ENCODE measurements at regions not wholly inside any gene's neighbourhood (a gene's known extent, or its start where the extent isn't known, plus 50 kb on each side); places are given as distances from the start of the nearest gene placed in this dataset.

DNA sequence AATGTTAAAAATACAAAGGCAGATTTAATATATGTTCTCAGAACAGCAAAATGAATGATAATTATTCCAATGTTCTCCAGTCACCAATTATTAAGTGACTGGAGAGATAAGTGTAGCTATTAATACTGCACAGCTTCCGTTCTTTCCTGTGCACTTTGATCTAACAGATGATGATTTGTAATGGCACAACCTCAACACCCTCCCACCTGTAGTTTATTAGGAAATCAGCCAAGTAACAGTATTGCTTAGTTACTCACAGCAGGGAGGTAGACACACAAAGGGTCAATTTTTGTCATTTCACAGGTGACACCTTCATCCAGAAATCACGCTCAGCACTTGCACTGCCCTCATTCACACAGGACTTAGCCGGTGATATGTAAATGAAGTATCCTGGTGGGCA, 688.1 kb downstream of the EPHA3 start:
- 41 to 46% (median 44%) methylated on average over 3 of the region's 3 CpGs for WGBS, 4 donors
- TF ChIP-seq POLR2A (IDR thresholded peaks at IDR 0.05) (no peak), CTCF (IDR thresholded peaks at IDR 0.05) (no peak)
- no peak for DNase-seq
- ATAC-seq: no peak
- Histone ChIP-seq H3K9me3 (peaks cover 0 to 7% (median 0%) of the 10 kb centered on the region in 12 donors), H3K4me3 (no peak overlapping the region), H3K4me1 (no peaks in the 10 kb centered on the region), H3K27ac (no peak overlapping the region), H3K36me3 (no peaks in the 10 kb centered on the region), H3K27me3 (no peaks in the 10 kb centered on the region)
- intact Hi-C loops (cut with DNase I): no loop called here

DNA sequence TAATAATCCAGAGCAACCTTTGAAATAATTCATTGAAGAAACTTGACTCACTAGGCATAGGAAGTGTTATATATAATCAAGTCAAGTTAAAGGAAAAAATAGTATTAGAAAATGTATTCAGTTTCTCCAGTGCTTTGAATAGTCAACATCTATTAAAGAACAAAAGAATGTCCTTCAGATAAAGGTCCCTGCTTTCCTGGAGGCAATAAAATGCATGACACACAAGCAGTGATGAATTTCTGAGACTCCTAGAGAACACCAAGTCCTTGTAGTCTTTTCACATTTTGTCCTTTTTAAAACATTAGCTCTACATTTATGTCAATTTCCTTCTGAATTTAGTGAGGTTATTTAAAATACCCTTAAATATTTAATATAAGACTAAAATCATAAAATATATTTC, 695.5 kb downstream of the EPHA3 start:
- Histone ChIP-seq H3K4me1 (no peaks in the 10 kb centered on the region), H3K36me3 (no peaks in the 10 kb centered on the region), H3K9me3 (peaks cover 0 to 7% (median 0%) of the 10 kb centered on the region in 12 donors), H3K27me3 (no peaks in the 10 kb centered on the region), H3K4me3 (no peak overlapping the region), H3K27ac (no peak overlapping the region)
- intact Hi-C loops (cut with DNase I): no loop called here
- no peak for TF ChIP-seq POLR2A (IDR thresholded peaks at IDR 0.05)
- TF ChIP-seq CTCF (IDR thresholded peaks at IDR 0.05): no peak
- ATAC-seq: no peak
- no peak for DNase-seq

DNA sequence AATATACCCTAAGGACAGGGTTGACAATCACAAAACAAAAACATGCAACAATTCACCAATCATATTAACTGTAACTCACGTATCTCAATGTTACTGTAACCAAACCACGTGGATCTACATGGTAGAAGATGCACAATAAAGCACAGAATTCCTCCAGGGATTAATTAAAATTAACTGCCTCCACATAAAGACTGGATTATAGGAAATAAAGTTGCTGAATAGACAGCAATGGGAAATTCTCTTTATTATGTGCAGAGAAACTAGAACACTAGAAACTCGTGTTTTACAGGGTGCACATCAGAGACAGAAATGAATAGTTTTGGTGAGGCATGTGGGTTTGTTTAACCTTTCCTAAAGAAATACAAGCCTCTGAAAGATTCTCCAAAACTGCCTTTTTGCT, 696.3 kb downstream of the EPHA3 start:
- whole genome bisulfite sequencing, 4 donors: 69 to 76% (median 72%) methylated on average over 3 of the region's 3 CpGs
- H3K27me3 ChIP-seq: no peaks in the 10 kb centered on the region
- H3K27ac ChIP-seq: no peak overlapping the region
- H3K4me1 ChIP-seq: no peaks in the 10 kb centered on the region
- no peak for DNase-seq
- H3K36me3 ChIP-seq: no peaks in the 10 kb centered on the region
- no peak for ATAC-seq
- H3K4me3 ChIP-seq: no peak overlapping the region
- H3K9me3 ChIP-seq: peaks cover 0 to 7% (median 0%) of the 10 kb centered on the region in 12 donors
- TF ChIP-seq CTCF (IDR thresholded peaks at IDR 0.05) (no peak), POLR2A (IDR thresholded peaks at IDR 0.05) (no peak)
- intact Hi-C loops (cut with DNase I): no loop called here

DNA sequence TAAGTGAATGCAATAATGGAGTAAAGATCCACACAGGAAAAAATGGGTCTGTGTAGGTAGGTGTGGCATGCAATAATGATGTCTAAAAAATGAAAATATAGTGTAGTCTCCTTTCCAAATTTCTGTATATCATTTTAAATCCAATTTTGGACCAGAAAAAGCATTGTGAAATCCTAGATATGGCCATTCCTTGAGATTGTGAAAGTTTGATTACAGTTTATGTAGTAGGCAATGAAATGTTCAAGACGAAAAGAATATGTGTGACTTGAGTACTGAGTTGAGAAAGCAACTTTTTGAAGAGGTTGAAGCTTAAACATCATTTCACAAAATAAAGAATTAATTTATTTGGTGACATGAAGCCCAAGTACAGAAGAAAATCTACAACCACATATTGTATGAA, 698.7 kb downstream of the EPHA3 start:
- TF ChIP-seq CTCF (IDR thresholded peaks at IDR 0.05): no peak
- WGBS, 4 donors: 67 to 88% (median 81%) methylated on average over 1 of the region's 1 CpG
- intact Hi-C loops (cut with DNase I): no loop called here

More for the DNA sequence above, 698.7 kb downstream of the EPHA3 start:
- Histone ChIP-seq H3K27me3 (no peaks in the 10 kb centered on the region), H3K9me3 (no peaks in the 10 kb centered on the region), H3K36me3 (no peaks in the 10 kb centered on the region), H3K4me3 (no peak overlapping the region), H3K27ac (no peak overlapping the region), H3K4me1 (no peaks in the 10 kb centered on the region)
- ATAC-seq (no peak), DNase-seq (no peak)
